ENCODE measurements at regions not wholly inside any gene's neighbourhood (a gene's known extent, or its start where the extent isn't known, plus 50 kb on each side); places are given as distances from the start of the nearest gene placed in this dataset.
A peak's percentile ranks its signal among the peaks of the same experiment; 100 is the strongest.
"Not testable (repeated sequence)": the region's sequence is repeated elsewhere in the genome, so short reads cannot be mapped to it uniquely, and the experiment has no call there.

DNA sequence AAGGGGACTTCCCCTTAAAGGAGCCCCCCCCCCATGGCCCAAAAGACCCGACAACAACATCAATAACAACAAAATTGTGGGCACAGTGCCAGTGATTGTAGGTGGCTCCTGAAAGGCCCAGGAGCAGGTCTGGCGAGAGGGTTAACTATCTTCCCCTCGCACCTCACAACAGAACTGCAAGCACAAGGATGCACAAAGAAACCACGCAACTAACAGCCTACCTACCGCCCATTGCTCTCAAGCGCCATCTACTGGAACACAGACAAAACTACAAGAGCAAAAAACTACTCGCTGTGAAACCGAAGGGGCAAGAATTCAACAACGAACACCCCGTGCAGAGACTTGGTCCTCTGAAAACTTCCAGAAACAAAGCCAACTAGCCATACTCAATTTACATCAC is 205.6 kb downstream of the SPIN4 start:
- H3K36me3 ChIP-seq; H3K27ac ChIP-seq; H3K27me3 ChIP-seq (ENCODE audit: insufficient read depth, low read depth, severe bottlenecking); H3K4me3 ChIP-seq (ENCODE audit: low read depth, low read length); DNase-seq; H3K9me3 ChIP-seq (ENCODE audit: severe bottlenecking): not testable (repeated sequence)

DNA sequence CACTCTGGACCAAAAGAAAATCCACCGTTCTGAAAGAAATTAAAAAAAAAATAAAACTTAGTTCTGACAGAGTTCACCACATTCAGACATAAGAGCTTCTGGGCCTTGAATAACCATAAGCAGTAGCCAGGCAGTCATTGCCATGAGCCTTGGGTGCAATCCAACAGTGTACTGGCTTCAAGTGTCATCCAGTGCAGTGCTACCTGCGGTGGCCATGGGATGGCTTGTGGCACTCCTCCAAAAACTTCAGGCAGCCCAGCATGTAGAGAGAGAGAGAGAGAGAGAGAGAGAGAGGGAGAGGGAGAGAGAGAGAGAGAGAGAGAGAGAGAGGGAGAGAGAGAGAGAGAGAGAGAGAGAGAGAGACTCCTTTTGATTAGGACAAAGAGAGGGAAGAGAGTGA is 208.5 kb downstream of the SPIN4 start:
- H3K27me3 ChIP-seq (ENCODE audit: insufficient read depth, low read depth, severe bottlenecking); H3K27ac ChIP-seq; H3K36me3 ChIP-seq; H3K4me3 ChIP-seq (ENCODE audit: low read depth, low read length); H3K9me3 ChIP-seq (ENCODE audit: severe bottlenecking); DNase-seq: not testable (repeated sequence)

DNA sequence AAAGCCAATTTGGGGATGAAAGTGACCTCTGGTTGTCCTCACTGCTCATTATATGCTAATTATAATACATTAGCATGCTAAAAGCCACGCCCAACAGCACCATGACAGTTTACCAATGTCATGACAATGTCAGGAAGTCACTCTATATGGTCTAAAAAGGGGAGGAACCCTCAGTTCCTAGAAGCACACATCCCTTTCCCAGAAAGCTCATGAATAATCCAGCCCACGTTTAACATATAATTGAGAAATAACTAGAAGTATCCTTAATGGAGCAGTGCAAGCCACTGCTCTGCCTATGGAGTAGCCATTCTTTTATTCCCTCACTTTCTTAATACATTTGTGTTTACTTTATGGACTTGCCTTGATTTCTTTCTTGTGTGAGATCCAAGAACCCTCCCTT is 215.3 kb downstream of the SPIN4 start:
- not testable (repeated sequence) for H3K27ac ChIP-seq; DNase-seq; H3K4me3 ChIP-seq (ENCODE audit: low read depth, low read length); H3K9me3 ChIP-seq (ENCODE audit: severe bottlenecking); H3K27me3 ChIP-seq (ENCODE audit: insufficient read depth, low read depth, severe bottlenecking); H3K36me3 ChIP-seq

DNA sequence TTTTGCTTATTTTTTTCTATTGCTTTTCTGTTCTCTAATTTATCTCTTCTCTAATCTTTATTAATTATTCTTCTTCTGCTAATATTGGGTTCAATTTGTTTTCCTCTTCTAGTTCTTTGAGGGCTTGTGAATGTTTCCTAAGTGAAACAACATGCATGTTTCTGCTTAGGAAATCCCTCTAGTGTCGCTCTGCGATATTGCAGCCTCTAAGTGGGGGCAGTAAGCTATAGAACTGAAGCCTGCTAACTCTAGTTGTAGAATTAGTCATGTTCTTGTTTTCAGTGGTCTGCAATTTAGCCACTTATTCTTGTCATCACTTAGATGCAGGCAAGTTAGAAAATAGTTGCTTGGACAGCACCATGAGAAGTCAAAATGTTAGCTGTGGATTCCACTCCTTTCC is 222.6 kb downstream of the SPIN4 start:
- Histone ChIP-seq H3K9me3 (ENCODE audit: severe bottlenecking) (no peaks in the 10 kb centered on the region), H3K27ac (no peak overlapping the region), H3K27me3 (ENCODE audit: insufficient read depth, low read depth, severe bottlenecking) (peaks cover 9% of the 10 kb centered on the region), H3K36me3 (no peaks in the 10 kb centered on the region), H3K4me3 (ENCODE audit: low read depth, low read length) (no peak overlapping the region)
- TF ChIP-seq, protein P1, sequence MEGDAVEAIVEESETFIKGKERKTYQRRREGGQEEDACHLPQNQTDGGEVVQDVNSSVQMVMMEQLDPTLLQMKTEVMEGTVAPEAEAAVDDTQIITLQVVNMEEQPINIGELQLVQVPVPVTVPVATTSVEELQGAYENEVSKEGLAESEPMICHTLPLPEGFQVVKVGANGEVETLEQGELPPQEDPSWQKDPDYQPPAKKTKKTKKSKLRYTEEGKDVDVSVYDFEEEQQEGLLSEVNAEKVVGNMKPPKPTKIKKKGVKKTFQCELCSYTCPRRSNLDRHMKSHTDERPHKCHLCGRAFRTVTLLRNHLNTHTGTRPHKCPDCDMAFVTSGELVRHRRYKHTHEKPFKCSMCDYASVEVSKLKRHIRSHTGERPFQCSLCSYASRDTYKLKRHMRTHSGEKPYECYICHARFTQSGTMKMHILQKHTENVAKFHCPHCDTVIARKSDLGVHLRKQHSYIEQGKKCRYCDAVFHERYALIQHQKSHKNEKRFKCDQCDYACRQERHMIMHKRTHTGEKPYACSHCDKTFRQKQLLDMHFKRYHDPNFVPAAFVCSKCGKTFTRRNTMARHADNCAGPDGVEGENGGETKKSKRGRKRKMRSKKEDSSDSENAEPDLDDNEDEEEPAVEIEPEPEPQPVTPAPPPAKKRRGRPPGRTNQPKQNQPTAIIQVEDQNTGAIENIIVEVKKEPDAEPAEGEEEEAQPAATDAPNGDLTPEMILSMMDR (IDR thresholded peaks at IDR 0.05; ENCODE audit: low read depth, low read length), result peak; percentile 50
- peak; percentile 25 for DNase-seq

DNA sequence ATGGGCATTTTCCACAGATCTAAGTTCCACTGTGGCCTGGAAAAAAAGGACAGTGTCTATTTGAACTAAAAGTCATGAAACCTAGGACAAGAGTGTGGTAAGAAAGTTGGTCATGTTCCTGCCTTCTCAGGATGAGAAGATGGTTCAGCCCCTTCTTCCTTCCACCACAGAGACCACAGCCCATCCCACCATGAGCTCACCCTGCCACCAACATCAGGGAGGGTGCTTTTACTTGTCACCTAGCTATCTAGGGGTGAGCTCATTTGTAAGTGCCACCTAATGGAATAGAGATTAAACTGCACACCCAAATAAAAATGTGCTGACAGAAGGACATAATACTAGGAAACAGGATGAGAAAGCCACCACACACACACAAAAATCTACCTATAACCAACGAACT is 235.9 kb downstream of the SPIN4 start:
- no peak for DNase-seq
- no peak overlapping the region for H3K27ac ChIP-seq
- TF ChIP-seq, protein P1 (IDR thresholded peaks at IDR 0.05; ENCODE audit: low read depth, low read length), result no peak
- no peaks in the 10 kb centered on the region for H3K9me3 ChIP-seq (ENCODE audit: severe bottlenecking)
- H3K4me3 ChIP-seq (ENCODE audit: low read depth, low read length), result no peak overlapping the region
- peaks cover 11% of the 10 kb centered on the region for H3K27me3 ChIP-seq (ENCODE audit: insufficient read depth, low read depth, severe bottlenecking)
- H3K36me3 ChIP-seq, result no peaks in the 10 kb centered on the region

DNA sequence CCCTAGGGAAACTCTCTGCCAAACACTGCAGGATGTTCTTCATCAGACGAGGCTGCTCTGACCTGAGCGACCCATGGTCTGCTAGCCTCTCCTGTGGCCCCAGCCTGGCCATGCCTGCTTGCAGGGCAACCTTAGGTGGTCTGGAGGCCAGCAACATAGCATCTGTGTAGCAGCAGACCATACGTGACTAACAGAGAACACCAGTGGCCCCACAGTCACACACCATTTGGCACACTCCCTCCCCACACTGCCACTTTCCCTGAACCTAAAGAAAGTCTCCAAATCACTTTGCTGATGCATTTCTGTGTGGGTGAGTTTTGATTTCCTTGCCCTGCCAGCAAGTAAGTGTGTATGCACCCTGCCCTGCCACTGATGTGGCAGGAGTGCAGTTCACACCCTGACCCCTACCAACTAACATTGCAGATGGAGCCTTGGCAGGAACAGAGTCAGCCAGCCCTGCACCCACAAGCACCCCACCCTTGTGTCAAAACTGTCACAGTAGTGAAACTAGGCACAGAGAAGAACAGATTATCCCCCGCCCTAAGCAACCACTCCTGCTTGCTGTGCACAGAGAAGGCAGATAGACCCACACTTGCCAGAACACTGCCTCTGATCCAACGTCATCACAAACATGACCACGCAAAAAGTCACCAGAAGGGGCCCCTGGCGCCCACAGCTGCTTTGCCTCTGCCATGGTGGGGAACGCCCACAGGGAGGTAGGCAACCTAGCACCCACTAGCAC is 249.1 kb downstream of the SPIN4 start:
- no peak for DNase-seq
- peaks cover 28% of the 10 kb centered on the region for H3K27me3 ChIP-seq (ENCODE audit: insufficient read depth, low read depth, severe bottlenecking)
- H3K4me3 ChIP-seq (ENCODE audit: low read depth, low read length), result no peak overlapping the region
- H3K36me3 ChIP-seq, result no peaks in the 10 kb centered on the region
- no peaks in the 10 kb centered on the region for H3K9me3 ChIP-seq (ENCODE audit: severe bottlenecking)
- TF ChIP-seq, protein P1 (IDR thresholded peaks at IDR 0.05; ENCODE audit: low read depth, low read length), result no peak
- no peak overlapping the region for H3K27ac ChIP-seq

DNA sequence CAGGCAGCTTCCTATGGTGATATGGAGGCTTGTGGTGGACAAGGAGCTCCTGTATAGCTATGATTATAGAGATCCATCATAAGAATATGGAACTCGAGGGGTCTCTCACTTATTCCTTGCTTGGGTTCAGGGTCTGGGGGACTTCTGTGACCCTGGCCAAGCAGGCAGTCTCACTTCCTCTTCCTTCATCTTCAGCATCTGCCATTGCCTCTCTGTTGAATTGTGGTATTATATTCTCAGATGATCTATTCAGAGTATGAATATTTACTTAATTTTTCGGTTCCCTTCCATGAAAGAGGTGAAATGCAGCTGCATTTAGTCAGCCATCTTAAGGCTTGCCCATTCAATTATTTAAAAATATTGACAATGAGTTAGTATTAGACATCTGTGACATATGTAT is 292.9 kb downstream of the SPIN4 start:
- H3K36me3 ChIP-seq, result no peaks in the 10 kb centered on the region
- H3K27me3 ChIP-seq (ENCODE audit: insufficient read depth, low read depth, severe bottlenecking), result peaks cover 11% of the 10 kb centered on the region
- no peak overlapping the region for H3K27ac ChIP-seq
- no peak overlapping the region for H3K4me3 ChIP-seq (ENCODE audit: low read depth, low read length)
- no peaks in the 10 kb centered on the region for H3K9me3 ChIP-seq (ENCODE audit: severe bottlenecking)
- TF ChIP-seq, protein P1 (IDR thresholded peaks at IDR 0.05; ENCODE audit: low read depth, low read length), result no peak
- DNase-seq, result no peak
